Thyroid gland (tissue), 4 donors: ENCODE measurements at regions not wholly inside any gene's neighbourhood (a gene's known extent, or its start where the extent isn't known, plus 50 kb on each side); places are given as distances from the start of the nearest gene placed in this dataset.

ENCODE experiments used
- DNase-seq, 2 donors: peaks; one replicate each; pipeline ENCODE4 v3.0.0-alpha.2; 2019
- H3K27ac ChIP-seq, 3 donors: fragments of 200-600 bp; sonication (generic); 1 replicate in 2 of 3; 2 replicates in 1 of 3; pipeline ENCODE4 v1.5.1; 2016 to 2019; ENCODE audit warnings: mild to moderate bottlenecking in 1 of 3, moderate library complexity in 1 of 3
- H3K27me3 ChIP-seq: fragments of 200-600 bp; sonication (generic); one replicate; pipeline ENCODE4 v1.5.1; 2019
- H3K36me3 ChIP-seq, 2 donors: fragments of 200-600 bp; sonication (generic); one replicate each; pipeline ENCODE4 v1.5.1; 2016 to 2019
- H3K4me1 ChIP-seq, 2 donors: fragments of 200-600 bp; sonication (generic); one replicate each; pipeline ENCODE4 v1.5.1; 2017 to 2019
- H3K4me3 ChIP-seq, 3 donors: fragments of 200-600 bp; sonication (generic); replicated peaks in 1 of 3; 1 replicate in 2 of 3; 2 replicates in 1 of 3; pipeline ENCODE4 v1.5.1; 2016; ENCODE audit warnings: mild to moderate bottlenecking in 1 of 3
- H3K9me3 ChIP-seq: fragments of 200-600 bp; sonication (generic); one replicate; pipeline ENCODE4 v1.5.1; 2017
- POLR2A ChIP-seq, 2 donors: fragments of 450-650 bp; IDR thresholded peaks; one replicate each; pipeline ENCODE4 v1.6.1; 2017; ENCODE audit warnings: antibody characterized with exemption in 2 of 2, mild to moderate bottlenecking in 2 of 2, moderate library complexity in 1 of 2
- whole genome bisulfite sequencing, 2 donors: methylation state at CpG; one replicate each; pipeline ENCODE4 v1.1.5; 2017; 5-methylcytosine and 5-hydroxymethylcytosine counted together
- intact Hi-C: fragments of 100-400 bp; cut with DNase I; formaldehyde crosslinking; loops from one replicate; pipeline ENCODE4 v1.15.1; 2023
- TF ChIP-seq, protein P1 (sequence below), 6 experiments: fragments of 200-600 bp in 3 of 6; fragments of 450-650 bp in 3 of 6; sonication (generic) in 3 of 6; IDR thresholded peaks; one replicate each; pipeline ENCODE4 v1.5.1; 2016 to 2019; ENCODE audit warnings: antibody characterized with exemption in 6 of 6, mild to moderate bottlenecking in 2 of 6, inconsistent platforms in 1 of 6, moderate library complexity in 1 of 6

DNA sequence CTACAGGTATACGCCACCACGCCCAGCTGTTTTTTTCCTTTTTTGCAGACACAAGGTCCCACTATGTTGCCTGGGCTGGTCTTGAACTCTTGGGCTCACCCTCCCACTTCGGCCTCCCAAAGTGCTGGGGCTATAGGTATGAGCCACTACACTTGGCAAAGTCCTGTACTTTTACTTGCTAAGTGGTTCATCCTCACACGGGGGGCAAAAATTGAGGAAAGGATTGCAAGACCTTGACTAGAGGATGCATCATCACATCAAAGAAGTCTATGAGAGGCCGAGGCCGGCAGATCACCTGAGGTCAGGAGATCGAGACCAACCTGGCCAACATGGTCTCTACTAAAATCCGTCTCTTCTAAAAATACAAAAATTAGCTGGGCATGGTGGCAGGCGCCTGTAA, 116.5 kb upstream of the FAM174B start:
- DNase-seq: no peak
- 95 to 97% methylated on average over 9 of the region's 9 CpGs for WGBS, 2 donors
- no peak for TF ChIP-seq POLR2A (IDR thresholded peaks at IDR 0.05)
- H3K36me3 ChIP-seq: no peaks in the 10 kb centered on the region
- H3K4me3 ChIP-seq: no peak overlapping the region
- no peaks in the 10 kb centered on the region for H3K9me3 ChIP-seq
- no peaks in the 10 kb centered on the region for H3K4me1 ChIP-seq
- H3K27ac ChIP-seq: no peak overlapping the region
- no peaks in the 10 kb centered on the region for H3K27me3 ChIP-seq
- intact Hi-C loops: no loop called here

DNA sequence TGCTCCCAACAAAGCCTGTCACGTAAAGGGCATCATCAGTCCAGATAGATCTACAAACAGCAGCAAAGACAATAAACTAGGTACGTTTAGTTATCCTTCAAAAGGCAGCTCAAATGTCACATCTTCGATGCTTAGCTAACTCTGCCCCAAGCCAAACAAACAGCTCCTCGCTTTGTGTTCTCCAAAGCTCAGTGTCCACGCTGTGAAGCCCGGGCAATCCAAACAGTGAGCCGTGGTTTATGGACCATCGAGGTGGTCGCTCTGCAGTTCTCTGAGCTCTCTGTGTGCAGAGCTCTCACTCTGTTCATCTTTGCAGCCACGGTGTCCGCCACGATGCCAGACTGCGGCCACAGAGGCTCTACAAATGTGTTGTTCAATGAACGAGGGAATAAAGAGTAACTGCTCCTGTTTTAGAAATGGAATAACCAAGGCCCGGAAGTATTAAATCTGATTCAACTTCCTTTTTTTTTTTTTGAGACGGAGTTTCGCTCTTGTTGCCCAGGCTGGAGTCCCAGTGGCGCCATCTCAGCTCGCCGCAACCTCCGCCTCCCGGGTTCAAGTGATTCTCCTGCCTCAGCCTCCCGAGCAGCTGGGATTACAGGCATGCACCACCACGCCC, 117.2 kb upstream of the FAM174B start:
- no peaks in the 10 kb centered on the region for H3K27me3 ChIP-seq
- no peak for DNase-seq
- intact Hi-C loops: no loop called here
- no peaks in the 10 kb centered on the region for H3K9me3 ChIP-seq
- no peak for TF ChIP-seq POLR2A (IDR thresholded peaks at IDR 0.05)
- TF ChIP-seq, protein P1, sequence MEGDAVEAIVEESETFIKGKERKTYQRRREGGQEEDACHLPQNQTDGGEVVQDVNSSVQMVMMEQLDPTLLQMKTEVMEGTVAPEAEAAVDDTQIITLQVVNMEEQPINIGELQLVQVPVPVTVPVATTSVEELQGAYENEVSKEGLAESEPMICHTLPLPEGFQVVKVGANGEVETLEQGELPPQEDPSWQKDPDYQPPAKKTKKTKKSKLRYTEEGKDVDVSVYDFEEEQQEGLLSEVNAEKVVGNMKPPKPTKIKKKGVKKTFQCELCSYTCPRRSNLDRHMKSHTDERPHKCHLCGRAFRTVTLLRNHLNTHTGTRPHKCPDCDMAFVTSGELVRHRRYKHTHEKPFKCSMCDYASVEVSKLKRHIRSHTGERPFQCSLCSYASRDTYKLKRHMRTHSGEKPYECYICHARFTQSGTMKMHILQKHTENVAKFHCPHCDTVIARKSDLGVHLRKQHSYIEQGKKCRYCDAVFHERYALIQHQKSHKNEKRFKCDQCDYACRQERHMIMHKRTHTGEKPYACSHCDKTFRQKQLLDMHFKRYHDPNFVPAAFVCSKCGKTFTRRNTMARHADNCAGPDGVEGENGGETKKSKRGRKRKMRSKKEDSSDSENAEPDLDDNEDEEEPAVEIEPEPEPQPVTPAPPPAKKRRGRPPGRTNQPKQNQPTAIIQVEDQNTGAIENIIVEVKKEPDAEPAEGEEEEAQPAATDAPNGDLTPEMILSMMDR (IDR thresholded peaks at IDR 0.05): no peak
- no peak overlapping the region for H3K27ac ChIP-seq
- no peaks in the 10 kb centered on the region for H3K4me1 ChIP-seq
- no peaks in the 10 kb centered on the region for H3K36me3 ChIP-seq
- H3K4me3 ChIP-seq: no peak overlapping the region
- WGBS, 2 donors: 76 to 85% methylated on average over 24 of the region's 24 CpGs

DNA sequence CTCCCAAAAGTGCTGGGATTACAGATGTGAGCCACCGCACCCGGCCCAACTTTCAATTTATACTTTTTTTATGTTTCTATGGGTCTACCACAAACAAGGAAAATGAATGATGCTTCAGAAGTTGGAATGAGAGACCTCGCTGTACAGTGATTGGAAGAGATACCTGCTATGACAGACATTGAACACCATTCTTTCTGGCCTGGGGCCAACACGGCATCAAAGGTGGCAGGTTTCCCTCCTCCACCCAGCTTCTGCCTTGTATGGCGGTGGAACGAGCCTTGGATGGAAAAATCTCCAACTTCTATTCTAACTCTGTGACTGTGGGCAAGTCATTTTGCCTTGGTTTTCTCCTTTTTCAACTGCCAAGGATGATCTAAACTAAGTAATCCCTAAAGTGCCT, 117.8 kb upstream of the FAM174B start:
- WGBS, 2 donors: 92 to 93% methylated on average over 6 of the region's 6 CpGs
- H3K4me1 ChIP-seq: no peaks in the 10 kb centered on the region
- intact Hi-C loops: no loop called here
- H3K4me3 ChIP-seq: no peak overlapping the region
- no peaks in the 10 kb centered on the region for H3K36me3 ChIP-seq
- no peaks in the 10 kb centered on the region for H3K27me3 ChIP-seq
- no peak for DNase-seq
- H3K27ac ChIP-seq: no peak overlapping the region
- no peaks in the 10 kb centered on the region for H3K9me3 ChIP-seq
- TF ChIP-seq, protein P1 (IDR thresholded peaks at IDR 0.05): no peak
- no peak for TF ChIP-seq POLR2A (IDR thresholded peaks at IDR 0.05)

DNA sequence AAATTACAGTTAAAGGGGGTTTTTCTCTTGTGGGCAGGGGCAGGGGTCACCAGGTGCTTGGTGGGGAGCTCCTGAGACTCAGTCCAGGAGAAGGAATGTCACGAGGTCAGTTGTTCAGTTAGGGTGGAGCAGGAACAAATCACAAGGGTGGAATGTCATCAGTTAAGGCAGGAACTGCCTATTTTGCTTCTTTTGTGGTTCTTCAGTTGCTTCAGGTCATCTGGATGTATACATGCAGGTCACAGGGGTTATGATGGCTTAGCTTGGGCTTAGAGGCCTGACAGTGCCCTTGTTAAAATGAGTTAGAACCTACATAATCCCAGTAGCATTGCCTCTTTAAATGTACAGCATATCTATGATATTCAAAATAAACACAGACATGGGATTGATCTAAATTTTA, 120.2 kb upstream of the CHD2 start:
- 94 to 97% methylated on average over 1 of the region's 1 CpG for WGBS, 2 donors
- no peaks in the 10 kb centered on the region for H3K36me3 ChIP-seq
- no peak overlapping the region for H3K4me3 ChIP-seq
- no peaks in the 10 kb centered on the region for H3K4me1 ChIP-seq
- no peaks in the 10 kb centered on the region for H3K9me3 ChIP-seq
- TF ChIP-seq, protein P1 (IDR thresholded peaks at IDR 0.05): no peak
- no peak for TF ChIP-seq POLR2A (IDR thresholded peaks at IDR 0.05)
- intact Hi-C loops: no loop called here
- H3K27ac ChIP-seq: no peak overlapping the region
- no peaks in the 10 kb centered on the region for H3K27me3 ChIP-seq
- no peak for DNase-seq

DNA sequence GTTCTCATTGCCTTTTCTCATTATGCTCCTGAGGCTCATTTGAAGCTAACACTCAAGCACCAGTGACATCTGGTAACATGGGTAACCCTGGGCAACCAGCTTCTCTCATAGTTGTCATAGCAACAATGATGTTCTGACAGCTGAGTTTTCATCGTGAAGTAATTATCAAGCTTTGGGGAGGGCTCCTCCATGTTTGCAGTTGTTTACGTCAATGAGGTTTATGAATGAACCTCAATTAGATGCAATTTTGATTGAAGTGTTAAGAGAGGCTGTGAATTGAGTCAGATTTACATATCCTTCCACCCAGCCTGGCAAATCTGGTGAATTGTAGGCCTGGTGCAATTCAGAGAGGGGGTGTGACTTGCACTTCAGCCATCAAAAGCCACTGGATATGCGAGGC, 119.3 kb upstream of the CHD2 start:
- H3K36me3 ChIP-seq: no peaks in the 10 kb centered on the region
- no peaks in the 10 kb centered on the region for H3K27me3 ChIP-seq
- TF ChIP-seq POLR2A (IDR thresholded peaks at IDR 0.05): no peak
- TF ChIP-seq, protein P1 (IDR thresholded peaks at IDR 0.05): no peak
- WGBS, 2 donors: 90 to 93% methylated on average over 3 of the region's 3 CpGs
- no peak overlapping the region for H3K27ac ChIP-seq
- no peaks in the 10 kb centered on the region for H3K9me3 ChIP-seq
- intact Hi-C loops: no loop called here
- DNase-seq: no peak
- H3K4me1 ChIP-seq: no peaks in the 10 kb centered on the region
- no peak overlapping the region for H3K4me3 ChIP-seq
